ENCODE measurements at regions not wholly inside any gene's neighbourhood (a gene's known extent, or its start where the extent isn't known, plus 50 kb on each side); places are given as distances from the start of the nearest gene placed in this dataset.

GRCh38 chr13:111640476-111640875 lies 320.0 kb downstream of the TEX29 start:
- DNase-seq, result no peak
- TF ChIP-seq CTCF (IDR thresholded peaks at IDR 0.05), result no peak
- H3K9me3 Mint-ChIP-seq, result peaks cover 50% of the 10 kb centered on the region
- H3K4me1 Mint-ChIP-seq (ENCODE audit: low read depth), result no peaks in the 10 kb centered on the region
- no peak overlapping the region for H3K4me3 Mint-ChIP-seq
- H3K27ac Mint-ChIP-seq, result no peak overlapping the region
- H3K36me3 Mint-ChIP-seq (ENCODE audit: low read depth), result peaks cover 4% of the 10 kb centered on the region; the same call in 1 of the 2 replicates
- peaks cover 5% of the 10 kb centered on the region; the same call in 1 of the 2 replicates for H3K27me3 Mint-ChIP-seq (ENCODE audit: insufficient read depth)

- Mint-ChIP-seq H3K27me3 (ENCODE audit: insufficient read depth) (peaks cover 5% of the 10 kb centered on the region; the same call in 1 of the 2 replicates), H3K4me3 (no peak overlapping the region), H3K27ac (no peak overlapping the region), H3K36me3 (ENCODE audit: low read depth) (peaks cover 8% of the 10 kb centered on the region; the same call in 1 of the 2 replicates), H3K9me3 (peaks cover 52% of the 10 kb centered on the region), H3K4me1 (ENCODE audit: low read depth) (no peaks in the 10 kb centered on the region)
- no peak for DNase-seq
- TF ChIP-seq CTCF (IDR thresholded peaks at IDR 0.05), result no peak
Measured at GRCh38 chr13:111642156-111642767, 321.8 kb downstream of the TEX29 start.

GRCh38 chr13:111644750-111645149 lies 324.3 kb downstream of the TEX29 start:
- Mint-ChIP-seq H3K27ac (no peak overlapping the region), H3K36me3 (ENCODE audit: low read depth) (peaks cover 5% of the 10 kb centered on the region; the same call in 1 of the 2 replicates), H3K9me3 (peaks cover 49% of the 10 kb centered on the region), H3K27me3 (ENCODE audit: insufficient read depth) (peaks cover 5% of the 10 kb centered on the region; the same call in 1 of the 2 replicates), H3K4me3 (no peak overlapping the region), H3K4me1 (ENCODE audit: low read depth) (no peaks in the 10 kb centered on the region)
- no peak for DNase-seq
- TF ChIP-seq CTCF (IDR thresholded peaks at IDR 0.05), result no peak

- TF ChIP-seq CTCF (IDR thresholded peaks at IDR 0.05), result no peak
- Mint-ChIP-seq H3K27ac (no peak overlapping the region), H3K9me3 (peaks cover 46% of the 10 kb centered on the region), H3K4me3 (no peak overlapping the region), H3K27me3 (ENCODE audit: insufficient read depth) (peaks cover 5% of the 10 kb centered on the region; the same call in 1 of the 2 replicates), H3K36me3 (ENCODE audit: low read depth) (peaks cover 5% of the 10 kb centered on the region; the same call in 1 of the 2 replicates), H3K4me1 (ENCODE audit: low read depth) (no peaks in the 10 kb centered on the region)
- DNase-seq, result no peak
Measured at GRCh38 chr13:111645198-111645597, 324.8 kb downstream of the TEX29 start.

- Mint-ChIP-seq H3K4me3 (no peak overlapping the region), H3K4me1 (ENCODE audit: low read depth) (no peaks in the 10 kb centered on the region), H3K36me3 (ENCODE audit: low read depth) (peaks cover 5% of the 10 kb centered on the region; the same call in 1 of the 2 replicates), H3K27ac (no peak overlapping the region), H3K27me3 (ENCODE audit: insufficient read depth) (peaks cover 2% of the 10 kb centered on the region; the same call in 1 of the 2 replicates), H3K9me3 (peaks cover 42% of the 10 kb centered on the region)
- DNase-seq, result no peak
- TF ChIP-seq CTCF (IDR thresholded peaks at IDR 0.05), result no peak
Measured at GRCh38 chr13:111645598-111646455, 325.4 kb downstream of the TEX29 start.
